CD4-positive, alpha-beta T cell (primary cell): ENCODE measurements at regions not wholly inside any gene's neighbourhood (a gene's known extent, or its start where the extent isn't known, plus 50 kb on each side); places are given as distances from the start of the nearest gene placed in this dataset.

Source experiments
- ATAC-seq: fragments of 200-7000 bp; cut with Tn5 transposase; one replicate; pipeline ENCODE4 v1.10.0; 2022; ENCODE audit warnings: mild to moderate bottlenecking; ENCODE audit not compliant: poor library complexity
- CTCF ChIA-PET: fragments of 350-600 bp; sonication (Branson Sonifier 250); formaldehyde crosslinking; loops from one replicate; lab custom pipeline; 2021; ENCODE audit warnings: antibody characterized with exemption, inconsistent platforms; lab: Charles Lee
- POLR2A ChIA-PET: fragments of 350-600 bp; sonication (Branson Sonifier 250); formaldehyde crosslinking; loops from one replicate; lab custom pipeline; 2021; ENCODE audit warnings: antibody characterized with exemption, inconsistent platforms; lab: Charles Lee
- DNase-seq, 14 experiments: peaks; one replicate each; pipeline ENCODE4 v3.0.0-alpha.2; 2013 to 2020; ENCODE audit warnings: mixed read lengths in 2 of 14
- H3K27ac ChIP-seq, 2 donors: one replicate each; pipeline versions ENCODE4 v1.5.1 to v1.7.0; 2013; ENCODE audit warnings: low read length in 2 of 2, low read depth in 1 of 2, mild to moderate bottlenecking in 1 of 2
- H3K27me3 ChIP-seq, 2 experiments: 1 replicate in 1 of 2; 2 replicates in 1 of 2; pipeline versions ENCODE4 v1.6.1 to v1.7.0; 2013; ENCODE audit warnings: low read length in 2 of 2, control low read depth in 1 of 2, mild to moderate bottlenecking in 1 of 2, moderate library complexity in 1 of 2; ENCODE audit not compliant: insufficient read depth in 2 of 2, control insufficient read depth in 1 of 2
- H3K36me3 ChIP-seq: one replicate; pipeline ENCODE4 v1.6.1; 2013; ENCODE audit warnings: low read length, control low read depth; ENCODE audit not compliant: insufficient read depth
- H3K4me1 ChIP-seq: one replicate; pipeline ENCODE4 v1.6.1; 2013; ENCODE audit warnings: low read length, control low read depth; ENCODE audit not compliant: insufficient read depth
- H3K4me3 ChIP-seq: one replicate; pipeline ENCODE4 v1.5.1; 2013; ENCODE audit warnings: mild to moderate bottlenecking, low read length, moderate library complexity
- H3K9me3 ChIP-seq, 2 experiments: 1 replicate in 1 of 2; 2 replicates in 1 of 2; pipeline versions ENCODE4 v1.6.1 to v1.7.0; 2013; ENCODE audit warnings: low read length in 2 of 2, mild to moderate bottlenecking in 2 of 2, control low read depth in 1 of 2, moderate library complexity in 1 of 2; ENCODE audit not compliant: control insufficient read depth in 1 of 2, insufficient read depth in 1 of 2
- H3K27ac Mint-ChIP-seq: one replicate; pipeline ENCODE4 v1.8.0; 2020; ENCODE audit warnings: mixed read lengths
- H3K27me3 Mint-ChIP-seq: one replicate; pipeline ENCODE4 v1.8.0; 2021; ENCODE audit warnings: mixed read lengths
- H3K36me3 Mint-ChIP-seq: one replicate; pipeline ENCODE4 v1.8.0; 2021; ENCODE audit warnings: low read depth, mixed read lengths
- H3K4me1 Mint-ChIP-seq: one replicate; pipeline ENCODE4 v1.8.0; 2021; ENCODE audit warnings: low read depth, mixed read lengths
- H3K4me3 Mint-ChIP-seq: one replicate; pipeline ENCODE4 v1.8.0; 2020; ENCODE audit warnings: mild to moderate bottlenecking, mixed read lengths
- H3K9me3 Mint-ChIP-seq: one replicate; pipeline ENCODE4 v1.8.0; 2020; ENCODE audit warnings: mixed read lengths
- intact Hi-C, 2 experiments: fragments of 100-400 bp; cut with DNase I in 1 of 2; cut with micrococcal nuclease in 1 of 2; formaldehyde crosslinking; loops; one replicate each; pipeline versions ENCODE4 v1.15.1 to v1.9.0; 2023 to 2025; cut with DNase I, micrococcal nuclease
- TF ChIP-seq, protein P1 (sequence below): fragments of 200-600 bp; IDR thresholded peaks from one replicate; pipeline ENCODE4 v1.8.0; 2022; ENCODE audit warnings: antibody characterized with exemption, mild to moderate bottlenecking

DNA sequence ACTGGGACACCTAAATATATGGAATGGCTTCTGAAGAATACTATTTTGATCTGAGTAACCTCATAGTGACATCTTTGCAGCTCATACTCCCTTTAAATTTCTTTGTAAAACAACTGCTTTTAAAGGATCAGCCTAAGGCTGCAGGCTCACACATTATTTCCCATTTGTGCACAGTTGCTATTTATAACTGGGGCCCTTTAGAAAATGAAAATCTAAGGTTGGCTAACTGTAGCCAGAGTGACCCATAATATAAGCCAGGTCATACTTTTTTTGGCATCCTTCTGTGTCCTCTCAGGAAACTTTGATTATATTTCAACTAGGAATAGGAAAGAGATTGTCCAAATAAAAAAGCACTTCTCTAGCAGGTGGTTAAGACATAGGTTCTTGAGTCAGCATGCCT is 123.6 kb upstream of the RASGEF1B start:
- Histone ChIP-seq H3K27me3 (peaks cover 0 to 3% of the 10 kb centered on the region in 2 experiments), H3K4me3 (no peak overlapping the region), H3K4me1 (no peaks in the 10 kb centered on the region), H3K9me3 (no peaks in the 10 kb centered on the region), H3K36me3 (no peaks in the 10 kb centered on the region), H3K27ac (no peak overlapping the region)
- Mint-ChIP-seq H3K27ac (no peak overlapping the region), H3K4me1 (no peaks in the 10 kb centered on the region), H3K9me3 (no peaks in the 10 kb centered on the region), H3K27me3 (no peaks in the 10 kb centered on the region), H3K36me3 (no peaks in the 10 kb centered on the region), H3K4me3 (no peak overlapping the region)
- ChIA-PET CTCF (interaction anchor here (1.2 kb wide), 1 partner anchor 128 kb away, joined by 3 read pairs; no protein-coding TSS in a partner anchor), POLR2A (no interaction called here)
- DNase-seq: no peak
- TF ChIP-seq, protein P1, sequence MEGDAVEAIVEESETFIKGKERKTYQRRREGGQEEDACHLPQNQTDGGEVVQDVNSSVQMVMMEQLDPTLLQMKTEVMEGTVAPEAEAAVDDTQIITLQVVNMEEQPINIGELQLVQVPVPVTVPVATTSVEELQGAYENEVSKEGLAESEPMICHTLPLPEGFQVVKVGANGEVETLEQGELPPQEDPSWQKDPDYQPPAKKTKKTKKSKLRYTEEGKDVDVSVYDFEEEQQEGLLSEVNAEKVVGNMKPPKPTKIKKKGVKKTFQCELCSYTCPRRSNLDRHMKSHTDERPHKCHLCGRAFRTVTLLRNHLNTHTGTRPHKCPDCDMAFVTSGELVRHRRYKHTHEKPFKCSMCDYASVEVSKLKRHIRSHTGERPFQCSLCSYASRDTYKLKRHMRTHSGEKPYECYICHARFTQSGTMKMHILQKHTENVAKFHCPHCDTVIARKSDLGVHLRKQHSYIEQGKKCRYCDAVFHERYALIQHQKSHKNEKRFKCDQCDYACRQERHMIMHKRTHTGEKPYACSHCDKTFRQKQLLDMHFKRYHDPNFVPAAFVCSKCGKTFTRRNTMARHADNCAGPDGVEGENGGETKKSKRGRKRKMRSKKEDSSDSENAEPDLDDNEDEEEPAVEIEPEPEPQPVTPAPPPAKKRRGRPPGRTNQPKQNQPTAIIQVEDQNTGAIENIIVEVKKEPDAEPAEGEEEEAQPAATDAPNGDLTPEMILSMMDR: no peak
- intact Hi-C loops: no loop called here
- no peak for ATAC-seq

DNA sequence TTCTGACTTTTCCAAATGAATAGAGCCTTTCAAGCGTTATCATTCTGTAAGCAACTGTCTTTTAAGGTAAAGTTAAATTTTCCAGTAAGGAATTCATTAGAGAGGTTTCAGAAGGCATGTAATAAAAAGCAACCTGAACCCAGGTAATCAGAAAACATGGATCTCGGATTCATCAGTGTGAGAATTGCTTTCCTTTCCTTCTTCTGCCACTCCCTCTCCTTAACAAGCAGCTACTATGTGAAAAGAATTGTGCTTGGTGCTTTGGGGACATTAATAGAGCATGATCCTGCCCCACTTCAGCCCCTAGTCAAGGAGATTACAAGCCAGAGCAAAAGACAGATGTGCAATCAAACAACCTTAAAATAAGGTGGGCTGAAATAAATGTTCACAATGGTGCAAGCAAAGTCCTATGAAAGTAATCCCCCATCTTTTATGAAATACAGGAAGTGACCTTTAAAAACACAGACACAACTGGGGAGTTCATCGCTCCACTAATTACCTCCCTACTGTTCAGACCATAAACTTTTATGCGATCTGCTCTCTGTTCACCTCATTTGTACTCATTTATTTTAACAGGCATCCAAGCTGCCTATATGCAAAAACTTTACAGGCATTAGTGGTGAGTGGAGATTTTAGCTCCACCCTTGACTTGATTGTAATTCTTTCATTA is 122.9 kb upstream of the RASGEF1B start:
- ATAC-seq (no peak), DNase-seq (no peak)
- H3K36me3 Mint-ChIP-seq: no peaks in the 10 kb centered on the region
- no peaks in the 10 kb centered on the region for H3K9me3 Mint-ChIP-seq
- Histone ChIP-seq H3K27me3 (no peaks in the 10 kb centered on the region), H3K9me3 (no peaks in the 10 kb centered on the region), H3K27ac (no peak overlapping the region), H3K36me3 (no peaks in the 10 kb centered on the region), H3K4me1 (no peaks in the 10 kb centered on the region), H3K4me3 (no peak overlapping the region)
- H3K27ac Mint-ChIP-seq: no peak overlapping the region
- H3K27me3 Mint-ChIP-seq: no peaks in the 10 kb centered on the region
- ChIA-PET POLR2A (no interaction called here), CTCF (no interaction called here)
- intact Hi-C loops: no loop called here
- no peaks in the 10 kb centered on the region for H3K4me1 Mint-ChIP-seq
- no peak overlapping the region for H3K4me3 Mint-ChIP-seq
- TF ChIP-seq, protein P1: no peak

DNA sequence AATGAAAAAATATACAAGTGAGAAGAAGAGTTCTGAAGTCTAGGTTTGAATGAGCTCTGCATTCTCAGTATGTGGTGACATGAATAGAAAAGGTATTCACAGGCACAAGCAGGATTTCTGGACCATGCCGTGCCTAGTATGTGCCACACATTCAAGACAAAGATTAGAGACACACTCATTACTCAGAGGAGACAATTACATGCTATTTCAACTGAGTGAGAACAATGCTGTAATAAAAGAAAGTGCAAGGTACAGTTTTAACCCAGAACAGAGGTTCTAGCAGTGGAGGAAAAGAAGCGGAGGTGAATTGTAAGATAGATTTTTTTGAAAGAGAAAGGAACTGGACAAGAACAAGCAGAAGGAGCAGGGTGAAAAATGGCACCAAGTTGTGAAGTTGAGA is 121.0 kb upstream of the RASGEF1B start:
- H3K36me3 Mint-ChIP-seq: no peaks in the 10 kb centered on the region
- ATAC-seq (no peak), DNase-seq (no peak)
- POLR2A ChIA-PET: no interaction called here
- no peaks in the 10 kb centered on the region for H3K4me1 Mint-ChIP-seq
- no peaks in the 10 kb centered on the region for H3K27me3 ChIP-seq
- TF ChIP-seq, protein P1: no peak
- no peaks in the 10 kb centered on the region for H3K36me3 ChIP-seq
- no peaks in the 10 kb centered on the region for H3K9me3 Mint-ChIP-seq
- no peaks in the 10 kb centered on the region for H3K4me1 ChIP-seq
- CTCF ChIA-PET: no interaction called here
- intact Hi-C loops: no loop called here
- H3K4me3 Mint-ChIP-seq: no peak overlapping the region
- no peak overlapping the region for H3K27ac ChIP-seq
- H3K9me3 ChIP-seq: no peaks in the 10 kb centered on the region
- H3K27me3 Mint-ChIP-seq: no peaks in the 10 kb centered on the region
- H3K4me3 ChIP-seq: no peak overlapping the region
- H3K27ac Mint-ChIP-seq: no peak overlapping the region
